ENCODE measurements at regions not wholly inside any gene's neighbourhood (a gene's known extent, or its start where the extent isn't known, plus 50 kb on each side); places are given as distances from the start of the nearest gene placed in this dataset.
A peak's percentile ranks its signal among the peaks of the same experiment; 100 is the strongest.
"Not testable (repeated sequence)": the region's sequence is repeated elsewhere in the genome, so short reads cannot be mapped to it uniquely, and the experiment has no call there.

DNA sequence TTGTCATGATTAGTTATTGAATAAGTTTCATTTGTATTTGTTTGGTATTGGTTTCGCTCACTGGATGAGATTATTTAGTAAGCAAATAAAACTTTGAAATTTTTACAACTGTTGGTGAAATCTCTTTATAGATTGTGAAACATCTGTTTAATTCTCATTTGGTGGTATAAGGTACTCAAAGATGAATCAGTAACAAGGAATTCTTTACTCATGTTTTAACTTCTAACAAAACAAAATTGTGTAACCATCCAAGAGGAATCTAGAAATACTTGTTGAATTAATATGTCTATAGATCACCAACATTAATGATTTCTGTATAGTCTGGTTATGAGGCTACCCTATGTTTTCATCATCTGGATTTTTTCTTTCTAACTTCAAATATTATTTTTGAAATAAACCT lies 62.8 kb upstream of the USP25 start:
- H3K9me3 ChIP-seq (ENCODE audit: low read depth) = no peaks in the 10 kb centered on the region
- no peaks in the 10 kb centered on the region for H3K36me3 ChIP-seq (ENCODE audit: low read depth)
- no peak overlapping the region for H2AFZ ChIP-seq
- no peak overlapping the region for H3K9ac ChIP-seq
- no peaks in the 10 kb centered on the region for H3K79me2 ChIP-seq (ENCODE audit: insufficient read depth)
- TF ChIP-seq EZH2phosphoT487 (IDR thresholded peaks at IDR 0.05; ENCODE audit: insufficient read depth, low read depth) = no peak
- no peak for TF ChIP-seq EZH2 (IDR thresholded peaks at IDR 0.05; ENCODE audit: insufficient read depth, poor library complexity, severe bottlenecking)
- H4K20me1 ChIP-seq (ENCODE audit: insufficient read depth) = no peaks in the 10 kb centered on the region
- no peaks in the 10 kb centered on the region for H3K9me2 ChIP-seq (ENCODE audit: insufficient read depth)
- peaks cover 32% of the 10 kb centered on the region for H3K4me1 ChIP-seq (ENCODE audit: insufficient read depth)
- peak; percentile 84 for DNase-seq
- in situ Hi-C loops (cut with MboI) = no loop called here
- H3K27me3 ChIP-seq (replicated peaks; ENCODE audit: insufficient read depth) = no peaks in the 10 kb centered on the region
- 23 to 44% methylated on average over 1 of the region's 1 CpG for WGBS, 2 experiments (ENCODE audit: low coverage in 1 of 2, low lambda C conversion rate in 2 of 2, missing lambda C conversion rate in 2 of 2)
- peak overlapping the region; percentile 34; the same call in 1 of the 2 replicates for H3K27ac ChIP-seq
- no peak overlapping the region for H3K4me3 ChIP-seq
- H3K4me2 ChIP-seq (ENCODE audit: unreplicated experiment) = peak overlapping the region; percentile 69
- H3F3A ChIP-seq (ENCODE audit: insufficient read depth) = peaks cover 16% of the 10 kb centered on the region

DNA sequence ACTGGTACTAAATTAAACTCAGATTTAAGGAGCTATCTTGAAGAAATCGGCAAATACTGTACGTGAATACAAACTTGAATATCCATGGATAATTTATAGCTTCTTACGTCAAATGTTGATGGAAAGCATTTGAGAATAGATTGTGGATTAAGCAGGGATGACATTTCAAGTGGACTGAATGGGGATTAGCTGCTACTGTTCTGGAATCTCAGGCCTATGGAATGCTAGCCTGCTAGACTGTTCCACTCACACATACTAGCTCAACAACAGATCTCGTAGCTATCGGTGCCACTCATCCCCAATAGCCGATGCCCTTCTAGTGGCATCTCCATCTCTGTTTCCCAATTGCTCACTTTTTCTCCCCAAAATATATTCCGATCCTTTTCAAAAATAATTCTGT lies 62.0 kb upstream of the USP25 start:
- 97 to 99% methylated on average over 7 of the region's 7 CpGs for WGBS, 2 experiments (ENCODE audit: low coverage in 1 of 2, low lambda C conversion rate in 2 of 2, missing lambda C conversion rate in 2 of 2)
- in situ Hi-C loops (cut with MboI) = no loop called here
- DNase-seq = no peak

DNA sequence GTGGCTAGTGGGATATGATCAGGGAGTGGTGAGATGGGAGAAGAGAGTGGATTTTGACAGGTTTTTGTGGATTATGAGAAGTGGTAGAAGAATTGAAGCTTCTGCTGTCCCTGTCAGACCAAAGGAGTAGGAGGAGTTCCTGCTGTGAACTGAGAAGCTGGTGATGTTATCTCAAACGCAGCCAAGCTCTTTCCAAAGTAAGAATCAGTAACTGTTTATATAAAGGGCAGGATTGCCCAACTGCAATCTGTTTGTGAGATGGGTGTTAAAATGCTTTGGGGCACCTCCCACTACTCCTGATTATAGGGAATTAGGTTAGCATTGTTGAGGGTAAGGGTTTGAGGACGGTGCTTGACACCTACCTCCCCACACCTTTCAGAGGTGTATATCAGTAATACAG lies 60.5 kb upstream of the USP25 start:
- H3K36me3 ChIP-seq (ENCODE audit: low read depth) = no peaks in the 10 kb centered on the region
- WGBS, 2 experiments (ENCODE audit: low coverage in 1 of 2, low lambda C conversion rate in 2 of 2, missing lambda C conversion rate in 2 of 2) = 10 to 21% methylated on average over 2 of the region's 2 CpGs
- peaks cover 16% of the 10 kb centered on the region for H3F3A ChIP-seq (ENCODE audit: insufficient read depth)
- peak; percentile 56 for DNase-seq
- H3K27ac ChIP-seq = no peak overlapping the region
- H3K4me2 ChIP-seq (ENCODE audit: unreplicated experiment) = no peak overlapping the region
- no peaks in the 10 kb centered on the region for H3K9me2 ChIP-seq (ENCODE audit: insufficient read depth)
- H3K9me3 ChIP-seq (ENCODE audit: low read depth) = no peaks in the 10 kb centered on the region
- H4K20me1 ChIP-seq (ENCODE audit: insufficient read depth) = no peaks in the 10 kb centered on the region
- no peak overlapping the region for H3K4me3 ChIP-seq
- no peak overlapping the region for H3K9ac ChIP-seq
- H2AFZ ChIP-seq = peak overlapping the region; percentile 48
- peaks cover 32% of the 10 kb centered on the region for H3K4me1 ChIP-seq (ENCODE audit: insufficient read depth)
- no peaks in the 10 kb centered on the region for H3K27me3 ChIP-seq (replicated peaks; ENCODE audit: insufficient read depth)
- no peaks in the 10 kb centered on the region for H3K79me2 ChIP-seq (ENCODE audit: insufficient read depth)
- in situ Hi-C loops (cut with MboI) = no loop called here
- TF ChIP-seq EZH2phosphoT487 (IDR thresholded peaks at IDR 0.05; ENCODE audit: insufficient read depth, low read depth) = no peak
- TF ChIP-seq EZH2 (IDR thresholded peaks at IDR 0.05; ENCODE audit: insufficient read depth, poor library complexity, severe bottlenecking) = no peak

More for the DNA sequence above, 62.0 kb upstream of the USP25 start:
- Histone ChIP-seq H3K4me2 (ENCODE audit: unreplicated experiment) (peak overlapping the region; percentile 69), H3K4me3 (no peak overlapping the region), H3K4me1 (ENCODE audit: insufficient read depth) (peaks cover 32% of the 10 kb centered on the region), H2AFZ (no peak overlapping the region), H3K9ac (no peak overlapping the region), H3F3A (ENCODE audit: insufficient read depth) (peaks cover 16% of the 10 kb centered on the region), H3K79me2 (ENCODE audit: insufficient read depth) (no peaks in the 10 kb centered on the region), H3K27me3 (replicated peaks; ENCODE audit: insufficient read depth) (no peaks in the 10 kb centered on the region), H4K20me1 (ENCODE audit: insufficient read depth) (no peaks in the 10 kb centered on the region), H3K9me2 (ENCODE audit: insufficient read depth) (no peaks in the 10 kb centered on the region), H3K9me3 (ENCODE audit: low read depth) (no peaks in the 10 kb centered on the region), H3K27ac (no peak overlapping the region), H3K36me3 (ENCODE audit: low read depth) (no peaks in the 10 kb centered on the region)
- no peak for TF ChIP-seq EZH2 (IDR thresholded peaks at IDR 0.05; ENCODE audit: insufficient read depth, poor library complexity, severe bottlenecking)
- TF ChIP-seq EZH2phosphoT487 (IDR thresholded peaks at IDR 0.05; ENCODE audit: insufficient read depth, low read depth) = no peak

DNA sequence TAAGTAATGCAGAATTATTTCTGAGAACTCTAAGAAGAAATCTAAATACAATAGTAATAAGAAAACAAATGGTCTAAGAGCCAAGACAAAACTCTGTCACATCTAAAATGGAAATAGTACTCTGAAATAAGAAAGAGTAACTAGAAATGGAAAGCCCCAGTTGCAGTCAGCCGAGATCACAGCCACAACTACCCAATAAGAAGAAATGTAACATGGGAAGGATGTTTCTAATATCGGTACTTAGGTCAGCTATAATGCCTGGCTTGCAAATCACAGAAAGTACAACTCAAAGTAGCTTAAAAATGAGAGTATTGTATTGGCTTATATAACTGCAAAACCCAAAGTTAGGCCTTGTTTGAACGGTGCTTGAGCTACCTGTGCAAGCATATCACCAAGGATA lies 58.6 kb upstream of the USP25 start:
- Histone ChIP-seq H3K27me3 (replicated peaks; ENCODE audit: insufficient read depth) (no peaks in the 10 kb centered on the region), H2AFZ (no peak overlapping the region), H3K9me2 (ENCODE audit: insufficient read depth) (no peaks in the 10 kb centered on the region), H3K4me2 (ENCODE audit: unreplicated experiment) (no peak overlapping the region), H3K9ac (no peak overlapping the region), H3K4me1 (ENCODE audit: insufficient read depth) (peaks cover 32% of the 10 kb centered on the region), H3K79me2 (ENCODE audit: insufficient read depth) (no peaks in the 10 kb centered on the region), H3F3A (ENCODE audit: insufficient read depth) (peaks cover 16% of the 10 kb centered on the region), H3K27ac (no peak overlapping the region), H3K4me3 (no peak overlapping the region), H3K9me3 (ENCODE audit: low read depth) (no peaks in the 10 kb centered on the region), H4K20me1 (ENCODE audit: insufficient read depth) (no peaks in the 10 kb centered on the region), H3K36me3 (ENCODE audit: low read depth) (no peaks in the 10 kb centered on the region)
- TF ChIP-seq EZH2 (IDR thresholded peaks at IDR 0.05; ENCODE audit: insufficient read depth, poor library complexity, severe bottlenecking) (no peak), EZH2phosphoT487 (IDR thresholded peaks at IDR 0.05; ENCODE audit: insufficient read depth, low read depth) (no peak)
- 78 to 81% methylated on average over 3 of the region's 3 CpGs for WGBS, 2 experiments (ENCODE audit: low coverage in 1 of 2, low lambda C conversion rate in 2 of 2, missing lambda C conversion rate in 2 of 2)
- in situ Hi-C loops (cut with MboI) = no loop called here
- DNase-seq = no peak

DNA sequence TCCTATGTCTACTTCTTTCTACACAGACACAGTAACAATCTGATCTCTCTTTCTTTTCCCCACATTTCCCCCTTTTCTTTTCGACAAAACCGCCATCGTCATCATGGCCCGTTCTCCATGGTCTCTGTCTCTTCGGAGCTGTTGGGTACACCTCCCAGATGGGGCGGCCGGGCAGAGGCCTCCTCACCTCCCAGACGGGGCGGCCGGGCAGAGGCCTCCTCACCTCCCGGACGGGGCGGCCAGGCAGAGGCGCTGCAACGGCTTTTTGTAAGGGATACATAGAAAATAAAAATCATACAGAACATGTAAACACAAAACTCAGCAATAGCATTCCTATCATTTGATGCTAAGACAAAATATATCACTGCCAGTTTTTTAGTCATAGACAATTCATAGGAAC lies 57.2 kb upstream of the USP25 start:
- H2AFZ ChIP-seq; H3K27ac ChIP-seq; DNase-seq; H3K4me3 ChIP-seq; H3F3A ChIP-seq (ENCODE audit: insufficient read depth); H3K36me3 ChIP-seq (ENCODE audit: low read depth); H3K27me3 ChIP-seq (replicated peaks; ENCODE audit: insufficient read depth); H3K4me2 ChIP-seq (ENCODE audit: unreplicated experiment); H3K9ac ChIP-seq; in situ Hi-C loops (cut with MboI); H3K79me2 ChIP-seq (ENCODE audit: insufficient read depth); H3K9me2 ChIP-seq (ENCODE audit: insufficient read depth); H4K20me1 ChIP-seq (ENCODE audit: insufficient read depth); H3K9me3 ChIP-seq (ENCODE audit: low read depth): not testable (repeated sequence)
- WGBS, 2 experiments (ENCODE audit: low coverage in 1 of 2, low lambda C conversion rate in 2 of 2, missing lambda C conversion rate in 2 of 2) = 95 to 98% methylated on average over 15 of the region's 15 CpGs
- H3K4me1 ChIP-seq (ENCODE audit: insufficient read depth) = peaks cover 19% of the 10 kb centered on the region
